GM23248 (cell line): ENCODE measurements at regions not wholly inside any gene's neighbourhood (a gene's known extent, or its start where the extent isn't known, plus 50 kb on each side); places are given as distances from the start of the nearest gene placed in this dataset.

ENCODE experiments used
- EZH2 ChIP-seq: fragments of 200-600 bp; sonication (generic); IDR thresholded peaks from 2 replicates; pipeline ENCODE4 v1.6.1; 2018; ENCODE audit warnings: antibody characterized with exemption, mild to moderate bottlenecking; ENCODE audit not compliant: insufficient read depth, poor library complexity, severe bottlenecking
- EZH2phosphoT487 ChIP-seq: fragments of 200-600 bp; sonication (generic); IDR thresholded peaks from 2 replicates; pipeline ENCODE4 v1.6.1; 2018; ENCODE audit warnings: antibody characterized with exemption, moderate library complexity, mild to moderate bottlenecking, low read depth; ENCODE audit not compliant: insufficient read depth

GRCh38 chr11:128105511-128105910 is 481.8 kb downstream of the ETS1 start:
- no peak for TF ChIP-seq EZH2
- no peak for TF ChIP-seq EZH2phosphoT487
